ENCODE measurements at regions not wholly inside any gene's neighbourhood (a gene's known extent, or its start where the extent isn't known, plus 50 kb on each side); places are given as distances from the start of the nearest gene placed in this dataset.
"Not testable (repeated sequence)": the region's sequence is repeated elsewhere in the genome, so short reads cannot be mapped to it uniquely, and the experiment has no call there.

GRCh38 chr5:130427222-130427955, 523.1 kb downstream of the CHSY3 start:
- DNase-seq: no peak

- DNase-seq: no peak
Measured at GRCh38 chr5:130425424-130425823, 521.2 kb downstream of the CHSY3 start.

- DNase-seq: no peak
Measured at GRCh38 chr5:130424341-130424740, 520.1 kb downstream of the CHSY3 start.

- DNase-seq: no peak
Measured at GRCh38 chr5:130402906-130403305, 498.6 kb downstream of the CHSY3 start.

GRCh38 chr5:130400091-130400490, 495.8 kb downstream of the CHSY3 start:
- DNase-seq: no peak

GRCh38 chr5:130398825-130399224, 494.6 kb downstream of the CHSY3 start:
- DNase-seq: no peak

- not testable (repeated sequence) for DNase-seq
Measured at GRCh38 chr5:130397727-130398126, 493.5 kb downstream of the CHSY3 start.

GRCh38 chr5:130397132-130397531, 492.9 kb downstream of the CHSY3 start:
- no peak for DNase-seq

- not testable (repeated sequence) for DNase-seq
Measured at GRCh38 chr5:130391727-130392264, 487.5 kb downstream of the CHSY3 start.

- no peak for DNase-seq
Measured at GRCh38 chr5:130386155-130386554, 481.9 kb downstream of the CHSY3 start.

- no peak for DNase-seq
Measured at GRCh38 chr5:130385656-130386055, 481.4 kb downstream of the CHSY3 start.

- DNase-seq: no peak
Measured at GRCh38 chr5:130365956-130366355, 461.7 kb downstream of the CHSY3 start.

GRCh38 chr5:130350131-130350530, 445.9 kb downstream of the CHSY3 start:
- DNase-seq: no peak

GRCh38 chr5:130337179-130337888, 433.1 kb downstream of the CHSY3 start:
- no peak for DNase-seq

- no peak for DNase-seq
Measured at GRCh38 chr5:130335117-130335516, 430.9 kb downstream of the CHSY3 start.

- DNase-seq: no peak
Measured at GRCh38 chr5:130333089-130333488, 428.8 kb downstream of the CHSY3 start.

- no peak for DNase-seq
Measured at GRCh38 chr5:130331332-130331731, 427.1 kb downstream of the CHSY3 start.

GRCh38 chr5:130324953-130325671, 420.8 kb downstream of the CHSY3 start:
- DNase-seq: no peak

- DNase-seq: no peak
Measured at GRCh38 chr5:130323804-130324454, 419.7 kb downstream of the CHSY3 start.

GRCh38 chr5:130321931-130322330, 417.7 kb downstream of the CHSY3 start:
- no peak for DNase-seq

- no peak for DNase-seq
Measured at GRCh38 chr5:130316971-130317680, 412.9 kb downstream of the CHSY3 start.

- no peak for DNase-seq
Measured at GRCh38 chr5:130295235-130295634, 391.0 kb downstream of the CHSY3 start.
